ENCODE measurements at regions not wholly inside any gene's neighbourhood (a gene's known extent, or its start where the extent isn't known, plus 50 kb on each side); places are given as distances from the start of the nearest gene placed in this dataset.

DNA sequence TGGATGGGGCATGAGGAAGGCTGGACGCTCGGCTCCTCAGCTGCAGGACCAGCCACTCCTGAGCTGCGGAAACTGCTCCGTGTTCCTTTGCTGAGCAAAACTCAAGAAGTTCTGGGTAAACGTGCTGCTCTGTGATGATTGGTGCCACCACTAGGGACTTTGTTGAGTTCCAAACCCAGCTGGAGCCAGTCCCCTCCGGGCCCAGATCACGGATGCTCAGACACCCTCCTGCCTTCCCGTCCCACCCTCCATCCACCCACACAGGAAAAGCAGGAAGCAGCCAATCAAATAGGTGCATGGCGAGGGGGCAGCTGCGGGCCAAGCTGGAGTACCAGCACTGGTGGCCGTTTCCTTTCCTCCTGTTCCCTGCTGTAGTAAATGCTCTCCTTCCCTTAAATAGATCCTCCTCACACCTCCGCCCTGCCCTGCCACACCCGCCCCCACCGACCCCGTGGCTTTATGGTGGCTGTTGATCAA, 68.0 kb downstream of the ADRA2C start:
- TF ChIP-seq, protein P1, sequence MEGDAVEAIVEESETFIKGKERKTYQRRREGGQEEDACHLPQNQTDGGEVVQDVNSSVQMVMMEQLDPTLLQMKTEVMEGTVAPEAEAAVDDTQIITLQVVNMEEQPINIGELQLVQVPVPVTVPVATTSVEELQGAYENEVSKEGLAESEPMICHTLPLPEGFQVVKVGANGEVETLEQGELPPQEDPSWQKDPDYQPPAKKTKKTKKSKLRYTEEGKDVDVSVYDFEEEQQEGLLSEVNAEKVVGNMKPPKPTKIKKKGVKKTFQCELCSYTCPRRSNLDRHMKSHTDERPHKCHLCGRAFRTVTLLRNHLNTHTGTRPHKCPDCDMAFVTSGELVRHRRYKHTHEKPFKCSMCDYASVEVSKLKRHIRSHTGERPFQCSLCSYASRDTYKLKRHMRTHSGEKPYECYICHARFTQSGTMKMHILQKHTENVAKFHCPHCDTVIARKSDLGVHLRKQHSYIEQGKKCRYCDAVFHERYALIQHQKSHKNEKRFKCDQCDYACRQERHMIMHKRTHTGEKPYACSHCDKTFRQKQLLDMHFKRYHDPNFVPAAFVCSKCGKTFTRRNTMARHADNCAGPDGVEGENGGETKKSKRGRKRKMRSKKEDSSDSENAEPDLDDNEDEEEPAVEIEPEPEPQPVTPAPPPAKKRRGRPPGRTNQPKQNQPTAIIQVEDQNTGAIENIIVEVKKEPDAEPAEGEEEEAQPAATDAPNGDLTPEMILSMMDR (IDR thresholded peaks at IDR 0.05), result no peak
- TF ChIP-seq EP300 (IDR thresholded peaks at IDR 0.05), result no peak
- TF ChIP-seq POLR2AphosphoS5 (IDR thresholded peaks at IDR 0.05), result no peak
- TF ChIP-seq POLR2A (IDR thresholded peaks at IDR 0.05), result no peak
